ENCODE measurements at regions not wholly inside any gene's neighbourhood (a gene's known extent, or its start where the extent isn't known, plus 50 kb on each side); places are given as distances from the start of the nearest gene placed in this dataset.

GRCh38 chr17:65453204-65453931 lies 108.1 kb downstream of the AXIN2 start:
- no peaks in the 10 kb centered on the region for H3K79me2 ChIP-seq (ENCODE audit: insufficient read depth, low read length)
- H2AFZ ChIP-seq (ENCODE audit: low read length), result no peak overlapping the region
- no peaks in the 10 kb centered on the region for H3K9me3 ChIP-seq (ENCODE audit: low read depth, low read length)
- peaks cover 22% of the 10 kb centered on the region for H3K27me3 ChIP-seq (ENCODE audit: insufficient read depth, low read length)
- no peaks in the 10 kb centered on the region for H3K4me1 ChIP-seq (ENCODE audit: insufficient read depth, low read length)
- H3K36me3 ChIP-seq (ENCODE audit: insufficient read depth, low read length), result no peaks in the 10 kb centered on the region
- TF ChIP-seq CTCF (IDR thresholded peaks at IDR 0.05; ENCODE audit: extremely low read depth, low read depth, low read length), result no peak
- no peak overlapping the region for H3K4me3 ChIP-seq (ENCODE audit: insufficient read depth, low read length)
- no peak overlapping the region for H3K27ac ChIP-seq (ENCODE audit: low read depth, low read length)
- DNase-seq (ENCODE audit: insufficient read length, low spot score, missing footprints), result no peak
- no peak overlapping the region for H3K4me2 ChIP-seq (ENCODE audit: insufficient read depth, low read length)
- no peaks in the 10 kb centered on the region for H4K20me1 ChIP-seq (ENCODE audit: insufficient read depth, low read length)

GRCh38 chr17:65449495-65449894 lies 112.0 kb downstream of the AXIN2 start:
- Histone ChIP-seq H3K36me3 (ENCODE audit: insufficient read depth, low read length) (no peaks in the 10 kb centered on the region), H3K4me2 (ENCODE audit: insufficient read depth, low read length) (no peak overlapping the region), H3K79me2 (ENCODE audit: insufficient read depth, low read length) (no peaks in the 10 kb centered on the region), H3K4me3 (ENCODE audit: insufficient read depth, low read length) (no peak overlapping the region), H3K9me3 (ENCODE audit: low read depth, low read length) (no peaks in the 10 kb centered on the region), H3K4me1 (ENCODE audit: insufficient read depth, low read length) (no peaks in the 10 kb centered on the region), H2AFZ (ENCODE audit: low read length) (no peak overlapping the region), H4K20me1 (ENCODE audit: insufficient read depth, low read length) (no peaks in the 10 kb centered on the region), H3K27me3 (ENCODE audit: insufficient read depth, low read length) (peaks cover 43% of the 10 kb centered on the region), H3K27ac (ENCODE audit: low read depth, low read length) (no peak overlapping the region)
- no peak for DNase-seq (ENCODE audit: insufficient read length, low spot score, missing footprints)
- no peak for TF ChIP-seq CTCF (IDR thresholded peaks at IDR 0.05; ENCODE audit: extremely low read depth, low read depth, low read length)

GRCh38 chr17:65447823-65448222 lies 113.6 kb downstream of the AXIN2 start:
- no peak overlapping the region for H3K27ac ChIP-seq (ENCODE audit: low read depth, low read length)

More at GRCh38 chr17:65447823-65448222, 113.6 kb downstream of the AXIN2 start:
- Histone ChIP-seq H3K36me3 (ENCODE audit: insufficient read depth, low read length) (no peaks in the 10 kb centered on the region), H2AFZ (ENCODE audit: low read length) (no peak overlapping the region), H3K27me3 (ENCODE audit: insufficient read depth, low read length) (peaks cover 53% of the 10 kb centered on the region), H3K4me2 (ENCODE audit: insufficient read depth, low read length) (no peak overlapping the region), H3K4me1 (ENCODE audit: insufficient read depth, low read length) (no peaks in the 10 kb centered on the region), H3K79me2 (ENCODE audit: insufficient read depth, low read length) (no peaks in the 10 kb centered on the region), H4K20me1 (ENCODE audit: insufficient read depth, low read length) (no peaks in the 10 kb centered on the region), H3K9me3 (ENCODE audit: low read depth, low read length) (no peaks in the 10 kb centered on the region), H3K4me3 (ENCODE audit: insufficient read depth, low read length) (no peak overlapping the region)
- TF ChIP-seq CTCF (IDR thresholded peaks at IDR 0.05; ENCODE audit: extremely low read depth, low read depth, low read length), result no peak
- DNase-seq (ENCODE audit: insufficient read length, low spot score, missing footprints), result no peak
